GM12892 (cell line): ENCODE measurements at regions not wholly inside any gene's neighbourhood (a gene's known extent, or its start where the extent isn't known, plus 50 kb on each side); places are given as distances from the start of the nearest gene placed in this dataset.

ENCODE experiments used
- POLR2A ChIP-seq: IDR thresholded peaks from 2 replicates; pipeline ENCODE4 v1.6.1; 2011; ENCODE audit warnings: low read depth, low read length, control low read depth
- POLR2AphosphoS5 ChIP-seq: IDR thresholded peaks from 2 replicates; pipeline ENCODE4 v1.6.1; 2011; ENCODE audit warnings: low read depth, low read length, control low read depth
- TAF1 ChIP-seq: IDR thresholded peaks from 2 replicates; pipeline ENCODE4 v1.6.1; 2011; ENCODE audit warnings: low read depth, mild to moderate bottlenecking, control low read depth, low read length, borderline replicate concordance

- TF ChIP-seq POLR2A (no peak), TAF1 (no peak), POLR2AphosphoS5 (no peak)
Measured at GRCh38 chr3:22068619-22069018, 317.6 kb upstream of the ZNF385D start.
